PC-3 (cell line): ENCODE measurements at regions not wholly inside any gene's neighbourhood (a gene's known extent, or its start where the extent isn't known, plus 50 kb on each side); places are given as distances from the start of the nearest gene placed in this dataset.
"Not testable (repeated sequence)": the region's sequence is repeated elsewhere in the genome, so short reads cannot be mapped to it uniquely, and the experiment has no call there.

Source experiments
- ATAC-seq: fragments of 200-7000 bp; cut with Tn5 transposase; 2 replicates; pipeline ENCODE4 v1.9.1; 2020; ENCODE audit warnings: mild to moderate bottlenecking, moderate library complexity
- BruUV-seq: library from RNA; stranded (reverse); fragments of 400-500 nt; replicated peaks from 2 replicates; lab custom pipeline; 2021; lab: Mats Ljungman, UMichigan
- CTCF ChIA-PET: fragments of 300-600 bp; sonication (Branson Sonifier 250); formaldehyde crosslinking; loops from one replicate; lab custom pipeline; 2022; ENCODE audit warnings: antibody characterized with exemption; lab: Charles Lee
- POLR2A ChIA-PET: fragments of 300-600 bp; sonication (Branson Sonifier 250); formaldehyde crosslinking; loops from one replicate; lab custom pipeline; 2022; ENCODE audit warnings: antibody characterized with exemption; ENCODE audit not compliant: unreplicated experiment; lab: Charles Lee
- DNase-seq: peaks from one replicate; pipeline ENCODE4 v3.0.0-alpha.2; 2015
- H2AFZ ChIP-seq: fragments of 300-600 bp; sonication (generic); 2 replicates; pipeline ENCODE4 v1.6.0; 2016; ENCODE audit warnings: antibody characterized with exemption, low read length
- H3F3A ChIP-seq: fragments of 300-600 bp; sonication (generic); one replicate; pipeline ENCODE4 v1.6.0; 2017; ENCODE audit warnings: antibody characterized with exemption, low read length, control low read depth, mild to moderate bottlenecking; ENCODE audit not compliant: unreplicated experiment
- H3K27ac ChIP-seq: fragments of 300-600 bp; sonication (generic); 2 replicates; pipeline ENCODE4 v1.5.1; 2016; ENCODE audit warnings: mild to moderate bottlenecking, low read length
- H3K27me3 ChIP-seq: fragments of 300-600 bp; sonication (generic); 2 replicates; pipeline ENCODE4 v1.6.1; 2016; ENCODE audit warnings: low read length, mixed read lengths
- H3K36me3 ChIP-seq: fragments of 300-600 bp; sonication (generic); 2 replicates; pipeline ENCODE4 v1.6.1; 2016; ENCODE audit warnings: low read depth, mixed run types, low read length, mixed read lengths
- H3K4me1 ChIP-seq: fragments of 300-600 bp; sonication (generic); 2 replicates; pipeline ENCODE4 v1.5.1; 2016; ENCODE audit warnings: low read length; ENCODE audit not compliant: insufficient read depth
- H3K4me2 ChIP-seq: fragments of 300-600 bp; sonication (generic); 2 replicates; pipeline ENCODE4 v1.6.0; 2016; ENCODE audit warnings: low read length
- H3K4me3 ChIP-seq: fragments of 300-600 bp; sonication (generic); 2 replicates; pipeline ENCODE4 v1.5.1; 2016; ENCODE audit warnings: mild to moderate bottlenecking, low read length, mixed read lengths
- H3K79me2 ChIP-seq: fragments of 300-600 bp; sonication (generic); 2 replicates; pipeline ENCODE4 v1.6.1; 2017; ENCODE audit warnings: low read length, mixed read lengths
- H3K9ac ChIP-seq: fragments of 300-600 bp; sonication (generic); 2 replicates; pipeline ENCODE4 v1.6.0; 2016; ENCODE audit warnings: mild to moderate bottlenecking, low read length
- H3K9me2 ChIP-seq: fragments of 300-600 bp; sonication (generic); replicated peaks from 2 replicates; pipeline ENCODE4 v1.6.1; 2016; ENCODE audit warnings: mixed run types, low read length, mixed read lengths
- H3K9me3 ChIP-seq: fragments of 300-600 bp; sonication (generic); 2 replicates; pipeline ENCODE4 v1.6.1; 2016; ENCODE audit warnings: low read length, mixed read lengths
- H4K20me1 ChIP-seq: fragments of 300-600 bp; sonication (generic); 2 replicates; pipeline ENCODE4 v1.6.1; 2016; ENCODE audit warnings: low read length, mixed read lengths
- EZH2 ChIP-seq: fragments of 300-600 bp; sonication (generic); IDR thresholded peaks from one replicate; pipeline ENCODE4 v1.6.1; 2017; ENCODE audit warnings: antibody characterized with exemption, mild to moderate bottlenecking, low read length; ENCODE audit not compliant: unreplicated experiment
- EZH2phosphoT487 ChIP-seq: fragments of 300-600 bp; sonication (generic); IDR thresholded peaks from 2 replicates; pipeline ENCODE4 v1.6.1; 2018; ENCODE audit warnings: mild to moderate bottlenecking, antibody characterized with exemption, low read length, borderline replicate concordance
- intact Hi-C: fragments of 100-400 bp; cut with micrococcal nuclease; formaldehyde crosslinking; loops from 2 replicates; pipeline ENCODE4 v1.9.0; 2023
- TF ChIP-seq, protein P1 (sequence below): fragments of 300-600 bp; sonication (generic); conservative IDR thresholded peaks from 2 replicates; pipeline ENCODE4 v1.5.1; 2017; ENCODE audit warnings: antibody characterized with exemption, low read depth, mild to moderate bottlenecking, low read length

DNA sequence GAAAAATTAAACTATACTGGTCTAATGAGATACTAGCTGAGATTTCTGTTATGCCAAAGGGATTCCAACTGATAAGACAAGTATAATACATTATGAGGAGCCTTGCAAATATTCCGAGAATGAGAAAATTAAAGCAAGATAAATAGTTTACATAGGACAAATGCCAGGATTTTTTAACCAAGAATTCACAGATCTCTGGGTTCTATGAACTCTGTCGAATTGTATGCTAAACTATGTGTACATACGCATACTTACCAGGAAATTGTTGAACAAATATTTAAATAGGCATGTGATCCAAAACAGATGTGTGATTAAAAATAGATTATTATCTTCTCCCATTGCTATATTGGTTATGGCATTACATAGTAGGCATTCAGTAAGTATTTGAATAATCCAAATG is 616.6 kb downstream of the GABRG2 start:
- Histone ChIP-seq H3K4me2 (peak overlapping the region; percentile 74), H3K79me2 (no peaks in the 10 kb centered on the region), H3K4me1 (peaks cover 21% of the 10 kb centered on the region; the same call in 1 of the 2 replicates), H2AFZ (no peak overlapping the region), H3K9me2 (no peaks in the 10 kb centered on the region), H3K27me3 (no peaks in the 10 kb centered on the region), H3K4me3 (no peak overlapping the region; the same call in 1 of the 2 replicates), H3F3A (peaks cover 3% of the 10 kb centered on the region), H3K9me3 (no peaks in the 10 kb centered on the region), H3K9ac (peak overlapping the region; percentile 67), H3K27ac (peak overlapping the region; percentile 95), H4K20me1 (no peaks in the 10 kb centered on the region), H3K36me3 (no peaks in the 10 kb centered on the region)
- TF ChIP-seq EZH2: no peak
- no peak for TF ChIP-seq EZH2phosphoT487
- TF ChIP-seq, protein P1, sequence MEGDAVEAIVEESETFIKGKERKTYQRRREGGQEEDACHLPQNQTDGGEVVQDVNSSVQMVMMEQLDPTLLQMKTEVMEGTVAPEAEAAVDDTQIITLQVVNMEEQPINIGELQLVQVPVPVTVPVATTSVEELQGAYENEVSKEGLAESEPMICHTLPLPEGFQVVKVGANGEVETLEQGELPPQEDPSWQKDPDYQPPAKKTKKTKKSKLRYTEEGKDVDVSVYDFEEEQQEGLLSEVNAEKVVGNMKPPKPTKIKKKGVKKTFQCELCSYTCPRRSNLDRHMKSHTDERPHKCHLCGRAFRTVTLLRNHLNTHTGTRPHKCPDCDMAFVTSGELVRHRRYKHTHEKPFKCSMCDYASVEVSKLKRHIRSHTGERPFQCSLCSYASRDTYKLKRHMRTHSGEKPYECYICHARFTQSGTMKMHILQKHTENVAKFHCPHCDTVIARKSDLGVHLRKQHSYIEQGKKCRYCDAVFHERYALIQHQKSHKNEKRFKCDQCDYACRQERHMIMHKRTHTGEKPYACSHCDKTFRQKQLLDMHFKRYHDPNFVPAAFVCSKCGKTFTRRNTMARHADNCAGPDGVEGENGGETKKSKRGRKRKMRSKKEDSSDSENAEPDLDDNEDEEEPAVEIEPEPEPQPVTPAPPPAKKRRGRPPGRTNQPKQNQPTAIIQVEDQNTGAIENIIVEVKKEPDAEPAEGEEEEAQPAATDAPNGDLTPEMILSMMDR: no peak
- ChIA-PET POLR2A (no interaction called here), CTCF (no interaction called here)
- no peak for ATAC-seq
- BruUV-seq: no TSS peak
- peak; percentile 79 for DNase-seq
- intact Hi-C loops: no loop called here

DNA sequence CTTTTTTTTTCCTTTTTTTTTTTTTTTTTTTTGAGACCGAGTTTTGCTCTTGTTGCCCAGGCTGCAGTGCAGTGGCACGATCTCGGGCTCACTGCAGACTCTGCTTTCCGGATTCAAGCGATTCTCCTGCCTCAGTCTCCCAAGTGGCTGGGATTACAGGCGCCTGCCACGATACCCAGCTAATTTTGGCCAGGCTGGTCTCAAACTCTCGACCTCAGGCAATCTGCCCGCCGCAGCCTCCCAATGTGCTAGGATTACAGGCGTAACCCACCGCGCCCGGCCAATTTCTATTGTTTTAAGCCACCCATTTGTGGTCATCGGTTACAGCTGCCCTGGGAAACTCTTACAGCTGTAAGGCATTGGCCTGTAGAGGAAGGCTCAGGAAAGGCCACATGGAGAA is 617.7 kb downstream of the GABRG2 start:
- intact Hi-C loops: no loop called here
- H2AFZ ChIP-seq: no peak overlapping the region
- H3K9me2 ChIP-seq: no peaks in the 10 kb centered on the region
- peaks cover 3% of the 10 kb centered on the region for H3F3A ChIP-seq
- TF ChIP-seq, protein P1: no peak
- TF ChIP-seq EZH2phosphoT487 (no peak), EZH2 (no peak)
- H3K9ac ChIP-seq: no peak overlapping the region
- no peak overlapping the region for H3K4me2 ChIP-seq
- H3K9me3 ChIP-seq: no peaks in the 10 kb centered on the region
- H3K27ac ChIP-seq: 0 out of 2 replicates have a peak overlapping the region, but pooled peaks have one; percentile 95
- H4K20me1 ChIP-seq: no peaks in the 10 kb centered on the region
- H3K27me3 ChIP-seq: no peaks in the 10 kb centered on the region
- no peaks in the 10 kb centered on the region for H3K36me3 ChIP-seq
- no peak overlapping the region for H3K4me3 ChIP-seq
- no TSS peak for BruUV-seq
- H3K79me2 ChIP-seq: no peaks in the 10 kb centered on the region
- CTCF ChIA-PET: no interaction called here
- H3K4me1 ChIP-seq: peaks cover 21% of the 10 kb centered on the region; the same call in 1 of the 2 replicates
- POLR2A ChIA-PET: no interaction called here
- ATAC-seq: no peak
- DNase-seq: no peak

DNA sequence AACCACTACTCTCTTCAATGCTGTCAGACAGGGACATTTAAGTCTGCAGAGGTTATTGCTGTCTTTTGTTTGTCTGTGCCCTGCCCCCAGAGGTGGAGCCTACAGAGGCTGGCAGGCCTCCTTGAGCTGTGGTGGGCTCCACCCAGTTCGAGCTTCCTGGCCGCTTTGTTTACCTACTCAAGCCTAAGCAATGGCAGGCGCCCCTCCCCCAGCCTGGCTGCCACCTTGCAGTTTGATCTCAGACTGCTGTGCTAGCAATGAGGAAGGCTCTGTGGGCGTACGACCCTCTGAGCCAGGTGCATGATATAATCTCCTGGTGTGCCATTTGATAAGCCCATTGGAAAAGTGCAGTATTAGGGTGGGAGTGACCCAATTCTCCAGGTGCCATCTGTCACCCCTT is 628.7 kb downstream of the GABRG2 start:
- intact Hi-C loops: not testable (repeated sequence)

More for the DNA sequence above, 628.7 kb downstream of the GABRG2 start:
- H3K4me2 ChIP-seq, H3K9me2 ChIP-seq, H3K4me1 ChIP-seq, H3K27me3 ChIP-seq, H4K20me1 ChIP-seq, ATAC-seq, POLR2A ChIA-PET, H3K4me3 ChIP-seq, H3K9ac ChIP-seq, H3F3A ChIP-seq, H3K79me2 ChIP-seq, CTCF ChIA-PET, H3K9me3 ChIP-seq, DNase-seq, H3K27ac ChIP-seq, H3K36me3 ChIP-seq, H2AFZ ChIP-seq, BruUV-seq: not testable (repeated sequence)
